MCF 10A (cell line): ENCODE measurements at regions not wholly inside any gene's neighbourhood (a gene's known extent, or its start where the extent isn't known, plus 50 kb on each side); places are given as distances from the start of the nearest gene placed in this dataset.

Experiments
- BruUV-seq: library from RNA; stranded (reverse); fragments of 400-500 nt; replicated peaks from 2 replicates; lab custom pipeline; 2021; lab: Mats Ljungman, UMichigan
- CTCF ChIA-PET: fragments of 300-600 bp; sonication (Branson Sonifier 250); formaldehyde crosslinking; extraction: SDS; loops from one replicate; lab custom pipeline; 2021; ENCODE audit warnings: antibody characterized with exemption, inconsistent platforms; lab: Yijun Ruan, JAX
- POLR2A ChIA-PET: fragments of 300-600, 350-650 bp; sonication (Branson Sonifier 250); formaldehyde crosslinking; extraction: SDS; loops from one replicate; lab custom pipeline; 2020; ENCODE audit warnings: antibody characterized with exemption, inconsistent platforms; lab: Yijun Ruan, JAX
- DNase-seq: peaks from one replicate; pipeline ENCODE4 v3.0.0-alpha.2; 2018; ENCODE audit not compliant: unreplicated experiment
- H3K27ac Mint-ChIP-seq: one replicate; pipeline ENCODE4 v1.8.0; 2022; ENCODE audit warnings: mild to moderate bottlenecking, low read depth, mixed read lengths; ENCODE audit not compliant: unreplicated experiment
- H3K27me3 Mint-ChIP-seq: one replicate; pipeline ENCODE4 v1.8.0; 2022; ENCODE audit warnings: mixed read lengths; ENCODE audit not compliant: insufficient read depth, unreplicated experiment
- H3K36me3 Mint-ChIP-seq: one replicate; pipeline ENCODE4 v1.8.0; 2022; ENCODE audit warnings: mild to moderate bottlenecking, moderate library complexity, mixed read lengths; ENCODE audit not compliant: insufficient read depth, unreplicated experiment
- H3K4me1 Mint-ChIP-seq: one replicate; pipeline ENCODE4 v1.8.0; 2022; ENCODE audit warnings: mixed read lengths; ENCODE audit not compliant: insufficient read depth, unreplicated experiment
- H3K4me3 Mint-ChIP-seq: one replicate; pipeline ENCODE4 v1.8.0; 2022; ENCODE audit warnings: mild to moderate bottlenecking, moderate library complexity, mixed read lengths; ENCODE audit not compliant: unreplicated experiment
- H3K9me3 Mint-ChIP-seq: one replicate; pipeline ENCODE4 v1.8.0; 2022; ENCODE audit warnings: mixed read lengths; ENCODE audit not compliant: unreplicated experiment
- intact Hi-C: fragments of 100-400 bp; cut with micrococcal nuclease; formaldehyde crosslinking; loops from 2 replicates; pipeline ENCODE4 v1.14.1; 2022
- TF ChIP-seq, protein P1 (sequence below): fragments of 200-600 bp; IDR thresholded peaks from one replicate; pipeline ENCODE4 v1.8.0; 2022; ENCODE audit warnings: antibody characterized with exemption, mild to moderate bottlenecking; ENCODE audit not compliant: unreplicated experiment

DNA sequence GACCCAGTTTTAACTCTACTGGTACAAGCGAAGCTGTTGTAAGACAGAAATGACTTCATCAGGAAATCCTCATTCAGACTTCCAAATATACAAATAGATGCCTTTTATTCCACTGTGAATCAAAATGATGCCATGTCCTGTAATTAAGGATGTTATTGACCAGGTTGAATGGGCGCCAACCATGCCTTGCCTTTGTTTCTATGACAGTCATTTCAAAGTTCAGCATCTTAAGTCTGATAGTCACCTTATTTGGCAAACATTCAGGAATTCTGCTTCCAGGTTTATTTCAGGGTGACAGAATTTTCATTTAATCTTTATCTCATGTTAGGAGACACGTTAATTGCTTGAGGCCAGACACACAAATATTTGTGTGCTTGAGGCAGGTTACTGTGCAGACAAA is 592.8 kb upstream of the JAG1 start:
- H3K9me3 Mint-ChIP-seq, result no peaks in the 10 kb centered on the region
- TF ChIP-seq, protein P1, sequence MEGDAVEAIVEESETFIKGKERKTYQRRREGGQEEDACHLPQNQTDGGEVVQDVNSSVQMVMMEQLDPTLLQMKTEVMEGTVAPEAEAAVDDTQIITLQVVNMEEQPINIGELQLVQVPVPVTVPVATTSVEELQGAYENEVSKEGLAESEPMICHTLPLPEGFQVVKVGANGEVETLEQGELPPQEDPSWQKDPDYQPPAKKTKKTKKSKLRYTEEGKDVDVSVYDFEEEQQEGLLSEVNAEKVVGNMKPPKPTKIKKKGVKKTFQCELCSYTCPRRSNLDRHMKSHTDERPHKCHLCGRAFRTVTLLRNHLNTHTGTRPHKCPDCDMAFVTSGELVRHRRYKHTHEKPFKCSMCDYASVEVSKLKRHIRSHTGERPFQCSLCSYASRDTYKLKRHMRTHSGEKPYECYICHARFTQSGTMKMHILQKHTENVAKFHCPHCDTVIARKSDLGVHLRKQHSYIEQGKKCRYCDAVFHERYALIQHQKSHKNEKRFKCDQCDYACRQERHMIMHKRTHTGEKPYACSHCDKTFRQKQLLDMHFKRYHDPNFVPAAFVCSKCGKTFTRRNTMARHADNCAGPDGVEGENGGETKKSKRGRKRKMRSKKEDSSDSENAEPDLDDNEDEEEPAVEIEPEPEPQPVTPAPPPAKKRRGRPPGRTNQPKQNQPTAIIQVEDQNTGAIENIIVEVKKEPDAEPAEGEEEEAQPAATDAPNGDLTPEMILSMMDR, result no peak
- DNase-seq, result peak; percentile 12
- CTCF ChIA-PET, result interaction anchor here (0.6 to 2.6 kb wide), 9 partner anchors 24 to 714 kb away, joined by 3 to 13 read pairs (median 7); no protein-coding TSS in a partner anchor
- no peak overlapping the region for H3K27ac Mint-ChIP-seq
- H3K36me3 Mint-ChIP-seq, result no peaks in the 10 kb centered on the region
- POLR2A ChIA-PET, result interaction anchor here (0.7 to 3.2 kb wide), 17 partner anchors 11 to 833 kb away, joined by 3 to 58 read pairs (median 4); partner anchors contain the start of genes JAG1 and MKKS
- H3K4me1 Mint-ChIP-seq, result peaks cover 21% of the 10 kb centered on the region
- BruUV-seq, result no TSS peak
- no peak overlapping the region for H3K4me3 Mint-ChIP-seq
- intact Hi-C loops, result loop anchor here (2.0 kb wide), 3 partner anchors 60 to 714 kb away; no protein-coding TSS in a partner anchor
- H3K27me3 Mint-ChIP-seq, result no peaks in the 10 kb centered on the region

DNA sequence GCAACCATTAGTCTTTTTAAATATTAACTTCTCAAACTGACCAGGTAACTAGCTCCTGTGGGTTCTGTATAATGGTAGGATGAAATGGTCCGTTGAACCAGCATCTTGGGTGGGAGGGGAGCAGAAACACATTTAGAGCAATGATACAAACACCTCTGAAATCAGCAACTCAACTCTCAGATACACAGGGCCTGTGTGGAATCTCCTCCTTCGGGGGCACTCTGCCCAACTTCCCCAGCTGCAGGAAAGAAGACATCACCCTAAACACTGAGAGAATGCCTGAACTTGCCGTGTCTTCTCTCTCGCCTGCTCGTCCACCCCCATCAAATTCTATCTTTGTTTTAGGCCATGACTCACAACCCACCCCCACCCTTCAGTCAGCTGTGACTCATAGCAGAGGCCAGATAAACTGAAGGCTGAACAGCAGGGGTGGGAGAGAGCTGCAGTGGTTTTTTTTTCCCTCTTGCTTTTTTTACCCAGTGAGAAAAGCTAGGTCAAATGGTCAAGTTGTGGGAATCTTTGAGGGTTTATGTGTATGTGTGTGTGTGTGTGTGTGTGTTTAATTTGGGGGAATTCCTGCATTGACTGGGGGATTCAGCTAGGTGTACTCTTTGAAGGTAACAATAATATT is 593.4 kb upstream of the JAG1 start:
- CTCF ChIA-PET, result interaction anchor here (0.6 to 2.6 kb wide), 16 partner anchors 25 to 1650 kb away, joined by 3 to 13 read pairs (median 5); no protein-coding TSS in a partner anchor
- DNase-seq, result peak; percentile 95
- no peaks in the 10 kb centered on the region for H3K36me3 Mint-ChIP-seq
- no peaks in the 10 kb centered on the region for H3K27me3 Mint-ChIP-seq
- POLR2A ChIA-PET, result interaction anchor here (0.6 to 3.2 kb wide), 25 partner anchors 10 to 833 kb away, joined by 3 to 58 read pairs (median 3); partner anchors contain the start of genes JAG1 and MKKS
- BruUV-seq, result no TSS peak
- TF ChIP-seq, protein P1, result no peak
- H3K27ac Mint-ChIP-seq, result peak overlapping the region; percentile 76
- H3K4me3 Mint-ChIP-seq, result peak overlapping the region; percentile 8
- peaks cover 21% of the 10 kb centered on the region for H3K4me1 Mint-ChIP-seq
- no peaks in the 10 kb centered on the region for H3K9me3 Mint-ChIP-seq
- intact Hi-C loops, result loop anchor here (1.0 to 2.0 kb wide), 4 partner anchors 60 to 714 kb away; no protein-coding TSS in a partner anchor

- Mint-ChIP-seq H3K27ac (peak overlapping the region; percentile 76), H3K27me3 (no peaks in the 10 kb centered on the region), H3K9me3 (no peaks in the 10 kb centered on the region), H3K4me1 (peaks cover 21% of the 10 kb centered on the region), H3K4me3 (no peak overlapping the region), H3K36me3 (no peaks in the 10 kb centered on the region)
- no peak for DNase-seq
- POLR2A ChIA-PET, result interaction anchor here (0.6 to 3.2 kb wide), 21 partner anchors 11 to 834 kb away, joined by 3 to 58 read pairs (median 3); partner anchors contain the start of genes JAG1 and MKKS
- intact Hi-C loops, result loop anchor here (1.0 to 2.0 kb wide), 4 partner anchors 61 to 715 kb away; no protein-coding TSS in a partner anchor
- no TSS peak for BruUV-seq
- TF ChIP-seq, protein P1, result no peak
- CTCF ChIA-PET, result interaction anchor here (0.5 to 2.6 kb wide), 21 partner anchors 29 to 1651 kb away, joined by 3 to 13 read pairs (median 4); no protein-coding TSS in a partner anchor
Measured at GRCh38 chr20:11267762-11268335, 594.0 kb upstream of the JAG1 start.

DNA sequence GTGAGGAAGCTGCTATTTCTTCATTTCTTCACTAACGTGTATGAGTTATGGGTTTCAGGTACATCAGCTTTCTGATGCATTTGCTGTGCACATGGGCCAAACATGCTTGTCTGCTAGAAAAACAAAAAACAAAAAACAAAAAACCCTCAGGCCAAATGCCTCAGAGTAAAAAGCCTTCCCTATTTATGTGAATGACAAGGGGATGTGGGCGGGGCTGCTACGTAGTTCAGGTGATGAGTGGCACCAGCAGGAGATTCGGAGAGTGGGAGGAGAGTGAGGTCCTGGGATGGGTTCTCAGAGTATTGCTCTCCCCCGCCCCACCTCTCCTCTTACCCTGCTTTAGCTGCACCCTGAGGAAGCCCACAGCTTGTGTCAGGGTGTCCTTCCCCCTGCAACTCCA is 596.8 kb upstream of the JAG1 start:
- no TSS peak for BruUV-seq
- no peaks in the 10 kb centered on the region for H3K36me3 Mint-ChIP-seq
- intact Hi-C loops, result loop anchor here (5.0 to 10.0 kb wide), 3 partner anchors 346 to 1296 kb away; no protein-coding TSS in a partner anchor
- no peaks in the 10 kb centered on the region for H3K9me3 Mint-ChIP-seq
- POLR2A ChIA-PET, result interaction anchor here (0.5 to 5.1 kb wide), 3 partner anchors 68 to 605 kb away, joined by 3 to 34 read pairs (median 3); partner anchors contain the start of gene JAG1
- no peak for DNase-seq
- TF ChIP-seq, protein P1, result no peak
- CTCF ChIA-PET, result interaction anchor here (0.6 to 4.5 kb wide), 6 partner anchors 65 to 713 kb away, joined by 3 to 26 read pairs (median 4); partner anchors contain the start of gene JAG1
- peaks cover 27% of the 10 kb centered on the region for H3K4me1 Mint-ChIP-seq
- no peak overlapping the region for H3K27ac Mint-ChIP-seq
- no peaks in the 10 kb centered on the region for H3K27me3 Mint-ChIP-seq
- no peak overlapping the region for H3K4me3 Mint-ChIP-seq
